Esophagus squamous epithelium (tissue), 4 donors: ENCODE measurements at regions not wholly inside any gene's neighbourhood (a gene's known extent, or its start where the extent isn't known, plus 50 kb on each side); places are given as distances from the start of the nearest gene placed in this dataset.

ENCODE experiments used
- POLR2A ChIP-seq, 4 donors: fragments of 450-650 bp; IDR thresholded peaks; one replicate each; pipeline ENCODE4 v1.6.1; 2017; ENCODE audit warnings: antibody characterized with exemption in 4 of 4, mild to moderate bottlenecking in 4 of 4, moderate library complexity in 3 of 4
- TF ChIP-seq, protein P1 (sequence below), 6 experiments: fragments of 450-650 bp in 4 of 6; fragments of 200-600 bp in 2 of 6; sonication (generic) in 2 of 6; IDR thresholded peaks; one replicate each; pipeline ENCODE4 v1.5.1; 2016 to 2019; ENCODE audit warnings: antibody characterized with exemption in 6 of 6, mild to moderate bottlenecking in 4 of 6, moderate library complexity in 4 of 6

DNA sequence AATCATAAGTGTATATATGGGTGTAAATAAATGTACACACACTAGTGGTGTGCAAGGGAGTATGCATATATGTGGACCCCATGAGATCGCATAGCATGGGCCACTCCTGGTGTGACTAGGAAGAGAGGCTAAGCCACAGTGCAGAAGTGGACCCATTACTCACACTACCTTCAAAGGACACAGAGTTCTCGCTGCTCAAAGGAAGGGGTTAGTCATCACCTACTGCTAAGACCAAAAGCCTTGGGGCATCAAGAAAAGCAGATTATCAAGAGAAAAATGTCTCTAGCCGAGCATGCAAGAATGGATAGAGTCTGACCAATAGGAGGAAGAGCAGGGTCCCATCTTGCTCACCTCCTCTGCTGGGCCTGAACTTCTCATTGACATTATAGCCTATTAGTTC, 195.5 kb downstream of the MAFB start:
- TF ChIP-seq, protein P1, sequence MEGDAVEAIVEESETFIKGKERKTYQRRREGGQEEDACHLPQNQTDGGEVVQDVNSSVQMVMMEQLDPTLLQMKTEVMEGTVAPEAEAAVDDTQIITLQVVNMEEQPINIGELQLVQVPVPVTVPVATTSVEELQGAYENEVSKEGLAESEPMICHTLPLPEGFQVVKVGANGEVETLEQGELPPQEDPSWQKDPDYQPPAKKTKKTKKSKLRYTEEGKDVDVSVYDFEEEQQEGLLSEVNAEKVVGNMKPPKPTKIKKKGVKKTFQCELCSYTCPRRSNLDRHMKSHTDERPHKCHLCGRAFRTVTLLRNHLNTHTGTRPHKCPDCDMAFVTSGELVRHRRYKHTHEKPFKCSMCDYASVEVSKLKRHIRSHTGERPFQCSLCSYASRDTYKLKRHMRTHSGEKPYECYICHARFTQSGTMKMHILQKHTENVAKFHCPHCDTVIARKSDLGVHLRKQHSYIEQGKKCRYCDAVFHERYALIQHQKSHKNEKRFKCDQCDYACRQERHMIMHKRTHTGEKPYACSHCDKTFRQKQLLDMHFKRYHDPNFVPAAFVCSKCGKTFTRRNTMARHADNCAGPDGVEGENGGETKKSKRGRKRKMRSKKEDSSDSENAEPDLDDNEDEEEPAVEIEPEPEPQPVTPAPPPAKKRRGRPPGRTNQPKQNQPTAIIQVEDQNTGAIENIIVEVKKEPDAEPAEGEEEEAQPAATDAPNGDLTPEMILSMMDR (IDR thresholded peaks at IDR 0.05), result no peak
- no peak for TF ChIP-seq POLR2A (IDR thresholded peaks at IDR 0.05)
